ENCODE measurements at regions not wholly inside any gene's neighbourhood (a gene's known extent, or its start where the extent isn't known, plus 50 kb on each side); places are given as distances from the start of the nearest gene placed in this dataset.

DNA sequence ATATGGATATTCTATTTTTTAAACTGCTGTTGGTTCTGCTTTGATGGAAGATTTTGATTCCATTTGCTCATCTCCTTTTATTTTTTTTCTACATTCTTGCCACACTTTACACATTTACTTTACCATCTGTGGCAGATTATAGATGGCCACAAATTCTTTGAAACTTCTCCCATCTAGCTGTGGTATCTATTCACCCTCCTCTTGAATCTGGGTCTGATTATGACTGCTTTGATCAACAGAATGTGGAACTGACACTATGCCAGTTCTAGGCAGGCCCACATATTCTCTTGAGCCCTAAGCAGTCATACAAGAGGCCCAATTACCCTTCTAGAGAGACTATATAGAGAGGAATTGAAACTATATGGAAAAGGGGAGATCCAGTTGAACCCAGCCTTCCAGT lies 439.0 kb upstream of the PTGER4 start:
- H3K4ac ChIP-seq (ENCODE audit: low read depth, low read length) = no peak overlapping the region
- no peak overlapping the region for H4K8ac ChIP-seq (ENCODE audit: low read depth, low read length)
- no peaks in the 10 kb centered on the region for H3K27me3 ChIP-seq (ENCODE audit: insufficient read depth, low read length, poor library complexity)
- H3K79me1 ChIP-seq (ENCODE audit: low read length) = no peaks in the 10 kb centered on the region
- no peak overlapping the region for H3K4me3 ChIP-seq (ENCODE audit: low read length)
- no peak overlapping the region for H3K9ac ChIP-seq (ENCODE audit: low read length)
- no peak overlapping the region for H3K23ac ChIP-seq (ENCODE audit: low read length)
- H3K4me1 ChIP-seq (ENCODE audit: control insufficient read depth, low read depth, low read length) = no peaks in the 10 kb centered on the region
- DNase-seq = no peak
- H2BK15ac ChIP-seq (replicated peaks; ENCODE audit: low read depth) = no peak overlapping the region
- no peak overlapping the region for H3K4me2 ChIP-seq (ENCODE audit: low read length)
- no peak overlapping the region for H3K18ac ChIP-seq (ENCODE audit: low read length)
- H2BK5ac ChIP-seq (ENCODE audit: low read length) = no peak overlapping the region
- no peaks in the 10 kb centered on the region for H3K36me3 ChIP-seq (ENCODE audit: control insufficient read depth, insufficient read depth, low read length)
- no peaks in the 10 kb centered on the region for H3K79me2 ChIP-seq (ENCODE audit: control insufficient read depth, insufficient read depth, low read length)
- no peak overlapping the region for H3K56ac ChIP-seq (ENCODE audit: low read length)
- H2AK5ac ChIP-seq (ENCODE audit: low read length) = no peak overlapping the region
- no peak overlapping the region for H3K27ac ChIP-seq (ENCODE audit: low read depth, low read length)
- H2BK120ac ChIP-seq (ENCODE audit: low read depth, low read length) = no peak overlapping the region
- H4K5ac ChIP-seq (ENCODE audit: low read length) = no peak overlapping the region

GRCh38 chr5:40240111-40240510 lies 439.6 kb upstream of the PTGER4 start:
- Histone ChIP-seq H3K18ac (ENCODE audit: low read length) (no peak overlapping the region), H3K79me2 (ENCODE audit: control insufficient read depth, insufficient read depth, low read length) (no peaks in the 10 kb centered on the region), H2BK5ac (ENCODE audit: low read length) (no peak overlapping the region), H3K27ac (ENCODE audit: low read depth, low read length) (no peak overlapping the region), H3K9ac (ENCODE audit: low read length) (no peak overlapping the region), H3K56ac (ENCODE audit: low read length) (no peak overlapping the region), H3K4me3 (ENCODE audit: low read length) (no peak overlapping the region), H4K5ac (ENCODE audit: low read length) (no peak overlapping the region), H2BK15ac (replicated peaks; ENCODE audit: low read depth) (no peak overlapping the region), H2AK5ac (ENCODE audit: low read length) (no peak overlapping the region), H3K27me3 (ENCODE audit: insufficient read depth, low read length, poor library complexity) (no peaks in the 10 kb centered on the region), H3K4me1 (ENCODE audit: control insufficient read depth, low read depth, low read length) (no peaks in the 10 kb centered on the region), H4K8ac (ENCODE audit: low read depth, low read length) (no peak overlapping the region), H3K79me1 (ENCODE audit: low read length) (no peaks in the 10 kb centered on the region), H3K4ac (ENCODE audit: low read depth, low read length) (no peak overlapping the region), H3K4me2 (ENCODE audit: low read length) (no peak overlapping the region), H2BK120ac (ENCODE audit: low read depth, low read length) (no peak overlapping the region), H3K36me3 (ENCODE audit: control insufficient read depth, insufficient read depth, low read length) (no peaks in the 10 kb centered on the region), H3K23ac (ENCODE audit: low read length) (no peak overlapping the region)
- WGBS (ENCODE audit: extremely low coverage, insufficient coverage, low lambda C conversion rate) = no CpG with 5 or more reads among the region's 1 CpG
- no peak for DNase-seq

- no peaks in the 10 kb centered on the region for H3K79me2 ChIP-seq (ENCODE audit: control insufficient read depth, insufficient read depth, low read length)
- no peak overlapping the region for H4K5ac ChIP-seq (ENCODE audit: low read length)
- no peaks in the 10 kb centered on the region for H3K36me3 ChIP-seq (ENCODE audit: control insufficient read depth, insufficient read depth, low read length)
- H3K23ac ChIP-seq (ENCODE audit: low read length) = no peak overlapping the region
- H2BK120ac ChIP-seq (ENCODE audit: low read depth, low read length) = no peak overlapping the region
- no peak overlapping the region for H3K4me2 ChIP-seq (ENCODE audit: low read length)
- no peak overlapping the region for H2BK15ac ChIP-seq (replicated peaks; ENCODE audit: low read depth)
- no peak overlapping the region for H3K4ac ChIP-seq (ENCODE audit: low read depth, low read length)
- no peaks in the 10 kb centered on the region for H3K4me1 ChIP-seq (ENCODE audit: control insufficient read depth, low read depth, low read length)
- no peak overlapping the region for H3K9ac ChIP-seq (ENCODE audit: low read length)
- no CpG with 5 or more reads among the region's 5 CpGs for WGBS (ENCODE audit: extremely low coverage, insufficient coverage, low lambda C conversion rate)
- no peaks in the 10 kb centered on the region for H3K27me3 ChIP-seq (ENCODE audit: insufficient read depth, low read length, poor library complexity)
- no peak overlapping the region for H2AK5ac ChIP-seq (ENCODE audit: low read length)
- H3K56ac ChIP-seq (ENCODE audit: low read length) = no peak overlapping the region
- H3K79me1 ChIP-seq (ENCODE audit: low read length) = no peaks in the 10 kb centered on the region
- H3K18ac ChIP-seq (ENCODE audit: low read length) = no peak overlapping the region
- H3K4me3 ChIP-seq (ENCODE audit: low read length) = no peak overlapping the region
- no peak overlapping the region for H2BK5ac ChIP-seq (ENCODE audit: low read length)
- DNase-seq = no peak
- no peak overlapping the region for H3K27ac ChIP-seq (ENCODE audit: low read depth, low read length)
- no peak overlapping the region for H4K8ac ChIP-seq (ENCODE audit: low read depth, low read length)
Measured at GRCh38 chr5:40238066-40238745, 441.5 kb upstream of the PTGER4 start.

DNA sequence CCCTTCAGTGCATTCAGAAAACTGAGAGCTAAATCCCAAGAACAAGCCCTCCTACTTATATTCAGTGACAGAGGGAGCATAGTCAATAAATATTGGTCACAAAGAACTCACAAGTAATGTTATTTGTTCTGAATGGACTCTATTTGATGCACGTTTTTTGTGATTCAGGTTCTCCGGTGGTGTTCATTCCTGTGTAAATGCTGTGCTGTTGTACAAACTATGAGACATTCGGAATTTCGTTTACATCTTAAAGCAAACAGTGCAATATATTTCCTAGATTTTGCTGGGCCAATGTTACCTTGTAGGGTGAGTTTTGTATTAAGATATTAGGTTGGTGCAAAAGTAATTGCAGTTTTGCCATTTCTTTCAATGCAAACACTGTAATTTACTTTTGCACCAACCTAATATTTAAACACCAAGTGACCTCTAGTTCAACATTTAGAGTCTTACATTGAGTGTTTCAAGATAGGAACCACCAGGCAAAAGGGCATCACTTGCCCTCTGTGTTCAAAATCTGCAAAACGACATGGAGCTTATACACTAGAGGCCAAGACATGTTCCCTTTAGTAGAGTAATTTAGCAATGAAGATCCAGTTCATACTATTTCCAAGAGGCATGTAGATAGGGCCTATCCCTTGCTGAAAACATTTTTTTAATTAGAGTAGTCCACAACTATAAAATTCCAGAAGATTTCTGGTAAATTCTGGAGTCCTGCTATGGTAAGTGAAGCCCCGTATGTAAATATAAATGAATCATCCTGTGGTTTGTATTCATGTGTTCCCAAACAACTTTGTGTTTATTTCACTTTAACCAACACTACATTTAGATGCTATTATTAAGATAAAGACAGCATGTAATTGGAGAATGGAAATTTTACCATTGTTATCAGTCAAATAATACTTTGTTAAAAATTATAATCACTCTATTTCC lies 444.0 kb upstream of the PTGER4 start:
- H3K36me3 ChIP-seq (ENCODE audit: control insufficient read depth, insufficient read depth, low read length) = no peaks in the 10 kb centered on the region
- no peaks in the 10 kb centered on the region for H3K79me1 ChIP-seq (ENCODE audit: low read length)
- WGBS (ENCODE audit: extremely low coverage, insufficient coverage, low lambda C conversion rate) = no CpG with 5 or more reads among the region's 6 CpGs
- H3K4me3 ChIP-seq (ENCODE audit: low read length) = no peak overlapping the region
- no peak overlapping the region for H3K4ac ChIP-seq (ENCODE audit: low read depth, low read length)
- H3K18ac ChIP-seq (ENCODE audit: low read length) = no peak overlapping the region
- H4K5ac ChIP-seq (ENCODE audit: low read length) = no peak overlapping the region
- H3K4me1 ChIP-seq (ENCODE audit: control insufficient read depth, low read depth, low read length) = no peaks in the 10 kb centered on the region
- H2BK5ac ChIP-seq (ENCODE audit: low read length) = no peak overlapping the region
- no peak overlapping the region for H2AK5ac ChIP-seq (ENCODE audit: low read length)
- no peak overlapping the region for H3K27ac ChIP-seq (ENCODE audit: low read depth, low read length)
- no peaks in the 10 kb centered on the region for H3K27me3 ChIP-seq (ENCODE audit: insufficient read depth, low read length, poor library complexity)
- no peak overlapping the region for H3K23ac ChIP-seq (ENCODE audit: low read length)
- no peak for DNase-seq
- H3K9ac ChIP-seq (ENCODE audit: low read length) = no peak overlapping the region
- peak overlapping the region; percentile 56 for H4K8ac ChIP-seq (ENCODE audit: low read depth, low read length)
- no peak overlapping the region for H2BK15ac ChIP-seq (replicated peaks; ENCODE audit: low read depth)
- no peaks in the 10 kb centered on the region for H3K79me2 ChIP-seq (ENCODE audit: control insufficient read depth, insufficient read depth, low read length)
- no peak overlapping the region for H2BK120ac ChIP-seq (ENCODE audit: low read depth, low read length)
- H3K4me2 ChIP-seq (ENCODE audit: low read length) = no peak overlapping the region
- no peak overlapping the region for H3K56ac ChIP-seq (ENCODE audit: low read length)

GRCh38 chr5:40233268-40233667 lies 446.4 kb upstream of the PTGER4 start:
- Histone ChIP-seq H2BK15ac (replicated peaks; ENCODE audit: low read depth) (no peak overlapping the region), H3K56ac (ENCODE audit: low read length) (no peak overlapping the region), H3K4ac (ENCODE audit: low read depth, low read length) (no peak overlapping the region), H4K8ac (ENCODE audit: low read depth, low read length) (no peak overlapping the region), H3K27ac (ENCODE audit: low read depth, low read length) (no peak overlapping the region), H2BK120ac (ENCODE audit: low read depth, low read length) (no peak overlapping the region), H3K79me2 (ENCODE audit: control insufficient read depth, insufficient read depth, low read length) (no peaks in the 10 kb centered on the region), H3K4me2 (ENCODE audit: low read length) (no peak overlapping the region), H3K23ac (ENCODE audit: low read length) (no peak overlapping the region), H4K5ac (ENCODE audit: low read length) (no peak overlapping the region), H2AK5ac (ENCODE audit: low read length) (no peak overlapping the region), H3K9ac (ENCODE audit: low read length) (no peak overlapping the region), H3K18ac (ENCODE audit: low read length) (no peak overlapping the region), H3K79me1 (ENCODE audit: low read length) (no peaks in the 10 kb centered on the region), H3K27me3 (ENCODE audit: insufficient read depth, low read length, poor library complexity) (no peaks in the 10 kb centered on the region), H2BK5ac (ENCODE audit: low read length) (no peak overlapping the region), H3K36me3 (ENCODE audit: control insufficient read depth, insufficient read depth, low read length) (no peaks in the 10 kb centered on the region), H3K4me3 (ENCODE audit: low read length) (no peak overlapping the region), H3K4me1 (ENCODE audit: control insufficient read depth, low read depth, low read length) (no peaks in the 10 kb centered on the region)
- no peak for DNase-seq
